GM12878 (cell line): ENCODE measurements at regions not wholly inside any gene's neighbourhood (a gene's known extent, or its start where the extent isn't known, plus 50 kb on each side); places are given as distances from the start of the nearest gene placed in this dataset.

ENCODE experiments used
- ATAC-seq: fragments of 200-7000 bp; cut with Tn5 transposase; 3 replicates; pipeline ENCODE4 v1.9.1; 2020; ENCODE audit warnings: mild to moderate bottlenecking, moderate library complexity
- BruUV-seq: library from RNA; stranded (reverse); fragments of 400-500 nt; replicated peaks from 2 replicates; lab custom pipeline; 2021; lab: Mats Ljungman, UMichigan
- CTCF ChIA-PET: fragments of 300-600 bp; sonication (Branson Sonifier 250); formaldehyde crosslinking; extraction: SDS; loops from one replicate; lab custom pipeline; 2021; ENCODE audit warnings: inconsistent platforms; lab: Yijun Ruan, JAX
- POLR2A ChIA-PET: fragments of 350-600 bp; formaldehyde crosslinking; extraction: SDS; loops from one replicate; lab custom pipeline; 2021; ENCODE audit warnings: inconsistent platforms; lab: Charles Lee
- RAD21 ChIA-PET: fragments of 300-600 bp; sonication (Branson Sonifier 250); formaldehyde crosslinking; loops from one replicate; lab custom pipeline; 2023; ENCODE audit warnings: antibody characterized with exemption; ENCODE audit not compliant: unreplicated experiment; lab: Charles Lee
- SMC1A ChIA-PET: fragments of 300-600 bp; sonication (Branson Sonifier 250); formaldehyde crosslinking; loops from one replicate; lab custom pipeline; 2023; ENCODE audit not compliant: unreplicated experiment, uncharacterized antibody; lab: Charles Lee
- DNase-seq: peaks from one replicate; pipeline ENCODE4 v3.0.0-alpha.2; 2011; ENCODE audit warnings: low read depth, low spot score
- FAIRE-seq: peaks from 3 replicates; lab custom pipeline; 2011; peaks lifted over from hg19 to GRCh38; lab: Jason Lieb, UNC
- H2AFZ ChIP-seq: 2 replicates; pipeline ENCODE4 v1.6.0; 2011; ENCODE audit warnings: low read depth, low read length, control low read depth; ENCODE audit not compliant: control insufficient read depth
- H3K27ac ChIP-seq: 2 replicates; pipeline ENCODE4 v1.5.1; 2011; ENCODE audit warnings: control low read depth; ENCODE audit not compliant: control insufficient read depth, insufficient read depth
- H3K27me3 ChIP-seq, 2 experiments: replicated peaks in 1 of 2; 2 replicates each; pipeline versions ENCODE4 v1.6.0 to v1.6.1; 2011; ENCODE audit warnings: low read length in 1 of 2; ENCODE audit not compliant: control insufficient read depth in 2 of 2, insufficient read depth in 2 of 2
- H3K36me3 ChIP-seq, 2 experiments: 2 replicates each; pipeline ENCODE4 v1.5.1; 2011; ENCODE audit warnings: low read length in 1 of 2; ENCODE audit not compliant: control insufficient read depth in 2 of 2, insufficient read depth in 2 of 2
- H3K4me1 ChIP-seq: 2 replicates; pipeline ENCODE4 v1.6.1; 2011; ENCODE audit warnings: mild to moderate bottlenecking, low read length, moderate library complexity, mixed read lengths; ENCODE audit not compliant: control insufficient read depth, insufficient read depth
- H3K4me2 ChIP-seq: 2 replicates; pipeline ENCODE4 v1.6.0; 2011; ENCODE audit warnings: control low read depth; ENCODE audit not compliant: control insufficient read depth, insufficient read depth
- H3K4me3 ChIP-seq: fragments of 200-600 bp; sonication (generic); 2 replicates; pipeline ENCODE4 v1.5.1; 2016
- H3K79me2 ChIP-seq: 2 replicates; pipeline ENCODE4 v1.6.0; 2011; ENCODE audit warnings: low read length; ENCODE audit not compliant: control insufficient read depth, insufficient read depth
- H3K9ac ChIP-seq: 2 replicates; pipeline ENCODE4 v1.8.0; 2011; ENCODE audit warnings: low read length, control low read depth, mixed read lengths; ENCODE audit not compliant: control insufficient read depth, insufficient read depth
- H3K9me3 ChIP-seq: replicated peaks from 3 replicates; pipeline ENCODE4 v1.5.1; 2011; ENCODE audit warnings: mild to moderate bottlenecking, low read length; ENCODE audit not compliant: control insufficient read depth, insufficient read depth
- H4K20me1 ChIP-seq: 2 replicates; pipeline ENCODE4 v1.6.0; 2011; ENCODE audit not compliant: control insufficient read depth, insufficient read depth
- FOXK2 ChIP-seq: fragments of 450-650 bp; IDR thresholded peaks from 2 replicates; pipeline ENCODE4 v1.6.1; 2017; ENCODE audit warnings: mild to moderate bottlenecking, moderate library complexity
- IKZF1 ChIP-seq: fragments of 450-650 bp; conservative IDR thresholded peaks from 2 replicates; pipeline ENCODE4 v1.6.1; 2017; ENCODE audit warnings: antibody characterized with exemption, mild to moderate bottlenecking
- MLLT1 ChIP-seq: fragments of 450-650 bp; IDR thresholded peaks from 2 replicates; pipeline ENCODE4 v1.6.1; 2016; ENCODE audit warnings: mild to moderate bottlenecking
- NR2C2 ChIP-seq: IDR thresholded peaks from 2 replicates; pipeline ENCODE4 v1.6.1; 2011; ENCODE audit warnings: borderline replicate concordance, low read depth; ENCODE audit not compliant: control insufficient read depth, insufficient read length
- NR2F1 ChIP-seq: fragments of 450-650 bp; conservative IDR thresholded peaks from 2 replicates; pipeline ENCODE4 v1.6.1; 2017; ENCODE audit warnings: mild to moderate bottlenecking
- RAD21 ChIP-seq: IDR thresholded peaks from 2 replicates; pipeline ENCODE4 v1.6.1; 2011; ENCODE audit warnings: mild to moderate bottlenecking, low read depth, low read length, moderate library complexity; ENCODE audit not compliant: insufficient read depth
- RUNX3 ChIP-seq: IDR thresholded peaks from 2 replicates; pipeline ENCODE4 v1.6.1; 2012; ENCODE audit warnings: low read length, inconsistent platforms
- SIN3A ChIP-seq: IDR thresholded peaks from 2 replicates; pipeline ENCODE4 v1.6.1; 2012; ENCODE audit warnings: low read depth, low read length, improper control_type of control experiment
- WGBS: methylation state at CpG from one replicate; pipeline ENCODE4 v1.1.6; 2016; ENCODE audit warnings: low lambda C conversion rate; ENCODE audit not compliant: insufficient replicate concordance, insufficient coverage; ENCODE audit errors: missing lambda C conversion rate; 5-methylcytosine and 5-hydroxymethylcytosine counted together
- in situ Hi-C: fragments of 300-500 bp; cut with MboI; formaldehyde crosslinking; loops from 9 replicates; pipeline ENCODE4 v1.14.3; 2018; ENCODE audit warnings: mixed read lengths
- intact Hi-C: fragments of 100-400 bp; cut with micrococcal nuclease; formaldehyde crosslinking; loops from one replicate; pipeline ENCODE4 v1.14.2; 2022; ENCODE audit not compliant: unreplicated experiment
- TF ChIP-seq, protein P1 (sequence below): fragments of 450-650 bp; IDR thresholded peaks from 2 replicates; pipeline ENCODE4 v1.6.1; 2017; ENCODE audit warnings: mild to moderate bottlenecking, moderate library complexity

DNA sequence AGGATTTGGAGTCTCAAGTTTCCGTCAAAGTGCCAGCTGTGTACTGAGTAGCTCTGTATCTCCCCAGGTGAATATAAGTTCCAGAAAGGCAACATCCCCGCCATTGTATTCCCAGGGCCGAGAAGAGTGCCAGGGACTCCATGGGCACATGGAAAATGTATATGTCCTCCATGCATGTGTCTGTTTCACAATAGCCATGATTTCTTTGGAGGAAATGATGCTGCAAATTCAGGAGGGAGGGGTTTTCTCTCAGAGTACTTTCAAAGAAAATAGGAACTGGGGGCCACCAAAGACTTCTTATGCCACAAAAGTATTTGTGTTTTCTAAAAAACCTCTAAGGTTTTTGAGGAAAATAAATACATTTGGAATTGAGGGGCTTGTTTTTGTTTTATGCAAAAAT lies 524.6 kb downstream of the BNC2 start:
- DNase-seq (no peak), ATAC-seq (no peak), FAIRE-seq (no peak)
- no peak overlapping the region for H3K4me2 ChIP-seq
- no peak overlapping the region for H3K9ac ChIP-seq
- no peaks in the 10 kb centered on the region for H3K36me3 ChIP-seq
- in situ Hi-C loops, result no loop called here
- BruUV-seq, result no TSS peak
- no peaks in the 10 kb centered on the region for H3K4me1 ChIP-seq
- no peak overlapping the region for H3K27ac ChIP-seq
- TF ChIP-seq RUNX3, result no peak
- TF ChIP-seq, protein P1, sequence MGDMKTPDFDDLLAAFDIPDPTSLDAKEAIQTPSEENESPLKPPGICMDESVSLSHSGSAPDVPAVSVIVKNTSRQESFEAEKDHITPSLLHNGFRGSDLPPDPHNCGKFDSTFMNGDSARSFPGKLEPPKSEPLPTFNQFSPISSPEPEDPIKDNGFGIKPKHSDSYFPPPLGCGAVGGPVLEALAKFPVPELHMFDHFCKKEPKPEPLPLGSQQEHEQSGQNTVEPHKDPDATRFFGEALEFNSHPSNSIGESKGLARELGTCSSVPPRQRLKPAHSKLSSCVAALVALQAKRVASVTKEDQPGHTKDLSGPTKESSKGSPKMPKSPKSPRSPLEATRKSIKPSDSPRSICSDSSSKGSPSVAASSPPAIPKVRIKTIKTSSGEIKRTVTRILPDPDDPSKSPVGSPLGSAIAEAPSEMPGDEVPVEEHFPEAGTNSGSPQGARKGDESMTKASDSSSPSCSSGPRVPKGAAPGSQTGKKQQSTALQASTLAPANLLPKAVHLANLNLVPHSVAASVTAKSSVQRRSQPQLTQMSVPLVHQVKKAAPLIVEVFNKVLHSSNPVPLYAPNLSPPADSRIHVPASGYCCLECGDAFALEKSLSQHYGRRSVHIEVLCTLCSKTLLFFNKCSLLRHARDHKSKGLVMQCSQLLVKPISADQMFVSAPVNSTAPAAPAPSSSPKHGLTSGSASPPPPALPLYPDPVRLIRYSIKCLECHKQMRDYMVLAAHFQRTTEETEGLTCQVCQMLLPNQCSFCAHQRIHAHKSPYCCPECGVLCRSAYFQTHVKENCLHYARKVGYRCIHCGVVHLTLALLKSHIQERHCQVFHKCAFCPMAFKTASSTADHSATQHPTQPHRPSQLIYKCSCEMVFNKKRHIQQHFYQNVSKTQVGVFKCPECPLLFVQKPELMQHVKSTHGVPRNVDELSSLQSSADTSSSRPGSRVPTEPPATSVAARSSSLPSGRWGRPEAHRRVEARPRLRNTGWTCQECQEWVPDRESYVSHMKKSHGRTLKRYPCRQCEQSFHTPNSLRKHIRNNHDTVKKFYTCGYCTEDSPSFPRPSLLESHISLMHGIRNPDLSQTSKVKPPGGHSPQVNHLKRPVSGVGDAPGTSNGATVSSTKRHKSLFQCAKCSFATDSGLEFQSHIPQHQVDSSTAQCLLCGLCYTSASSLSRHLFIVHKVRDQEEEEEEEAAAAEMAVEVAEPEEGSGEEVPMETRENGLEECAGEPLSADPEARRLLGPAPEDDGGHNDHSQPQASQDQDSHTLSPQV, result no peak
- TF ChIP-seq NR2F1, result no peak
- no peak for TF ChIP-seq NR2C2
- no peak for TF ChIP-seq SIN3A
- no peak for TF ChIP-seq MLLT1
- no peak for TF ChIP-seq FOXK2
- TF ChIP-seq IKZF1, result no peak
- TF ChIP-seq RAD21, result no peak
- H3K9me3 ChIP-seq, result no peaks in the 10 kb centered on the region
- ChIA-PET RAD21 (no interaction called here), POLR2A (no interaction called here), SMC1A (no interaction called here), CTCF (no interaction called here)
- H4K20me1 ChIP-seq, result no peaks in the 10 kb centered on the region
- no peaks in the 10 kb centered on the region for H3K79me2 ChIP-seq
- intact Hi-C loops, result no loop called here
- 2% methylated on average over 3 of the region's 3 CpGs for WGBS
- H2AFZ ChIP-seq, result no peak overlapping the region
- H3K27me3 ChIP-seq, result no peaks in the 10 kb centered on the region
- no peak overlapping the region for H3K4me3 ChIP-seq
